HEK293 (cell line): ENCODE measurements at regions not wholly inside any gene's neighbourhood (a gene's known extent, or its start where the extent isn't known, plus 50 kb on each side); places are given as distances from the start of the nearest gene placed in this dataset.

Experiments used
- CTCF ChIA-PET: fragments of 350-600 bp; formaldehyde crosslinking; extraction: SDS; loops from one replicate; lab custom pipeline; 2021; ENCODE audit warnings: antibody characterized with exemption; lab: Yijun Ruan, JAX
- POLR2A ChIA-PET: fragments of 300-600 bp; formaldehyde crosslinking; extraction: SDS; loops from one replicate; lab custom pipeline; 2020; ENCODE audit warnings: antibody characterized with exemption, inconsistent platforms; lab: Yijun Ruan, JAX
- H3K27ac ChIP-seq: fragments of 200-500 bp; sonication (Bioruptor generic); 2 replicates; pipeline ENCODE4 v1.5.1; 2014; ENCODE audit warnings: low read depth, low read length, control low read depth, inconsistent platforms; ENCODE audit errors: extremely low read depth
- H3K36me3 ChIP-seq, 2 experiments: fragments of 200-500 bp in 1 of 2; sonication (Bioruptor generic) in 1 of 2; 1 replicate in 1 of 2; 2 replicates in 1 of 2; pipeline ENCODE4 v1.5.1; 2014 to 2017; ENCODE audit warnings: inconsistent platforms in 2 of 2, low read length in 2 of 2; ENCODE audit not compliant: control insufficient read depth in 2 of 2, insufficient read depth in 1 of 2
- H3K4me1 ChIP-seq: fragments of 200-500 bp; sonication (Bioruptor generic); 2 replicates; pipeline ENCODE4 v1.5.1; 2014; ENCODE audit warnings: mild to moderate bottlenecking, low read length, inconsistent platforms; ENCODE audit not compliant: control insufficient read depth, insufficient read depth
- H3K4me3 ChIP-seq: 2 replicates; pipeline ENCODE4 v1.5.1; 2011; ENCODE audit warnings: low read depth, mild to moderate bottlenecking, control low read depth, low read length, moderate library complexity
- H3K9me3 ChIP-seq: fragments of 200-500 bp; sonication (Bioruptor generic); 2 replicates; pipeline ENCODE4 v1.5.1; 2014; ENCODE audit warnings: low read depth, low read length, inconsistent platforms; ENCODE audit not compliant: control insufficient read depth, insufficient read depth
- FEZF1 ChIP-seq: fragments of 450-650 bp; formaldehyde crosslinking; IDR thresholded peaks from 2 replicates; pipeline ENCODE4 v1.5.1; 2016; ENCODE audit warnings: missing biosample characterization, missing genetic modification characterization
- HOXC10 ChIP-seq: sonication (generic); formaldehyde crosslinking; IDR thresholded peaks from 2 replicates; pipeline ENCODE4 v1.8.1; 2023; ENCODE audit warnings: mild to moderate bottlenecking, missing genetic modification reagents
- MZF1 ChIP-seq: fragments of 450-650 bp; formaldehyde crosslinking; IDR thresholded peaks from 2 replicates; pipeline ENCODE4 v1.5.1; 2017; ENCODE audit warnings: missing biosample characterization, missing genetic modification characterization, borderline replicate concordance
- PRDM1 ChIP-seq: fragments of 450-650 bp; formaldehyde crosslinking; IDR thresholded peaks from 2 replicates; pipeline ENCODE4; 2016; ENCODE audit warnings: missing biosample characterization, missing genetic modification characterization
- REPIN1 ChIP-seq: fragments of 450-650 bp; formaldehyde crosslinking; IDR thresholded peaks from 2 replicates; pipeline ENCODE4 v1.5.1; 2017; ENCODE audit warnings: missing biosample characterization, missing genetic modification characterization, low read depth
- SP2 ChIP-seq: fragments of 450-650 bp; formaldehyde crosslinking; IDR thresholded peaks from 2 replicates; pipeline ENCODE4 v1.5.1; 2016; ENCODE audit warnings: missing biosample characterization, missing genetic modification characterization
- SP3 ChIP-seq: fragments of 450-650 bp; formaldehyde crosslinking; IDR thresholded peaks from 2 replicates; pipeline ENCODE4 v1.5.1; 2016; ENCODE audit warnings: missing biosample characterization, missing genetic modification characterization
- SP7 ChIP-seq: fragments of 450-650 bp; formaldehyde crosslinking; IDR thresholded peaks from 2 replicates; pipeline ENCODE4 v1.5.1; 2016; ENCODE audit warnings: missing biosample characterization, missing genetic modification characterization
- ZBTB17 ChIP-seq: fragments of 450-650 bp; formaldehyde crosslinking; IDR thresholded peaks from 2 replicates; pipeline ENCODE4 v1.5.1; 2016; ENCODE audit warnings: missing biosample characterization, missing genetic modification characterization
- ZFP41 ChIP-seq: fragments of 450-650 bp; formaldehyde crosslinking; IDR thresholded peaks from 2 replicates; pipeline ENCODE4 v1.5.1; 2016; ENCODE audit warnings: missing biosample characterization, missing genetic modification characterization, borderline replicate concordance
- ZNF19 ChIP-seq: fragments of 450-650 bp; formaldehyde crosslinking; IDR thresholded peaks from 2 replicates; pipeline ENCODE4; 2016; ENCODE audit warnings: missing biosample characterization, missing genetic modification characterization, low read depth
- ZNF2 ChIP-seq: fragments of 450-650 bp; formaldehyde crosslinking; IDR thresholded peaks from 2 replicates; pipeline ENCODE4 v1.5.1; 2016; ENCODE audit warnings: missing biosample characterization, missing genetic modification characterization
- ZNF202 ChIP-seq: fragments of 450-650 bp; formaldehyde crosslinking; IDR thresholded peaks from 2 replicates; pipeline ENCODE4 v1.5.1; 2016; ENCODE audit warnings: missing biosample characterization, missing genetic modification characterization, borderline replicate concordance
- ZNF221 ChIP-seq: fragments of 450-650 bp; formaldehyde crosslinking; IDR thresholded peaks from 2 replicates; pipeline ENCODE4 v1.5.1; 2017; ENCODE audit warnings: missing biosample characterization, missing genetic modification characterization, borderline replicate concordance
- ZNF24 ChIP-seq: fragments of 450-650 bp; formaldehyde crosslinking; IDR thresholded peaks from 2 replicates; pipeline ENCODE4 v1.5.1; 2016; ENCODE audit warnings: missing biosample characterization, missing genetic modification characterization
- ZNF248 ChIP-seq: fragments of 450-650 bp; formaldehyde crosslinking; IDR thresholded peaks from 2 replicates; pipeline ENCODE4 v1.5.1; 2017; ENCODE audit warnings: missing biosample characterization, missing genetic modification characterization
- ZNF26 ChIP-seq: fragments of 450-650 bp; formaldehyde crosslinking; IDR thresholded peaks from 2 replicates; pipeline ENCODE4 v1.5.1; 2016; ENCODE audit warnings: missing biosample characterization, missing genetic modification characterization
- ZNF311 ChIP-seq: fragments of 450-650 bp; formaldehyde crosslinking; IDR thresholded peaks from 2 replicates; pipeline ENCODE4 v1.5.1; 2017; ENCODE audit warnings: missing biosample characterization, missing genetic modification characterization, borderline replicate concordance
- ZNF37A ChIP-seq: fragments of 450-650 bp; IDR thresholded peaks from 2 replicates; pipeline ENCODE4 v1.5.1; 2018; ENCODE audit warnings: missing biosample characterization, missing genetic modification characterization
- ZNF48 ChIP-seq: fragments of 450-650 bp; formaldehyde crosslinking; IDR thresholded peaks from 2 replicates; pipeline ENCODE4 v1.5.1; 2016; ENCODE audit warnings: missing biosample characterization, missing genetic modification characterization
- ZNF501 ChIP-seq: fragments of 450-650 bp; formaldehyde crosslinking; IDR thresholded peaks from 2 replicates; pipeline ENCODE4 v1.5.1; 2016; ENCODE audit warnings: missing biosample characterization, missing genetic modification characterization
- ZNF514 ChIP-seq: fragments of 450-650 bp; formaldehyde crosslinking; IDR thresholded peaks from 2 replicates; pipeline ENCODE4 v1.5.1; 2016; ENCODE audit warnings: missing biosample characterization, missing genetic modification characterization
- ZNF529 ChIP-seq: fragments of 450-650 bp; formaldehyde crosslinking; IDR thresholded peaks from 2 replicates; pipeline ENCODE4 v1.5.1; 2017; ENCODE audit warnings: missing genetic modification characterization, missing biosample characterization; ENCODE audit not compliant: insufficient replicate concordance
- ZNF555 ChIP-seq: fragments of 450-650 bp; formaldehyde crosslinking; conservative IDR thresholded peaks from 2 replicates; pipeline ENCODE4 v1.5.1; 2017; ENCODE audit warnings: missing biosample characterization, mild to moderate bottlenecking, missing genetic modification characterization, inconsistent platforms
- ZNF571 ChIP-seq: fragments of 450-650 bp; formaldehyde crosslinking; IDR thresholded peaks from 2 replicates; pipeline ENCODE4 v1.5.0; 2017; ENCODE audit warnings: missing biosample characterization, missing genetic modification characterization
- ZNF600 ChIP-seq: fragments of 450-650 bp; formaldehyde crosslinking; IDR thresholded peaks from 2 replicates; pipeline ENCODE4 v1.5.1; 2016; ENCODE audit warnings: missing biosample characterization, missing genetic modification characterization
- ZNF610 ChIP-seq: fragments of 450-650 bp; formaldehyde crosslinking; IDR thresholded peaks from 2 replicates; pipeline ENCODE4 v1.5.1; 2016; ENCODE audit warnings: missing biosample characterization, missing genetic modification characterization, borderline replicate concordance
- ZNF626 ChIP-seq: fragments of 450-650 bp; sonication (Bioruptor Pico); formaldehyde crosslinking; IDR thresholded peaks from 2 replicates; pipeline ENCODE4 v1.5.1; 2018; ENCODE audit warnings: missing biosample characterization, missing genetic modification characterization, inconsistent platforms
- ZNF692 ChIP-seq: fragments of 450-650 bp; formaldehyde crosslinking; IDR thresholded peaks from 2 replicates; pipeline ENCODE4 v1.5.1; 2016; ENCODE audit warnings: missing biosample characterization, missing genetic modification characterization
- ZNF837 ChIP-seq: fragments of 450-650 bp; formaldehyde crosslinking; IDR thresholded peaks from 2 replicates; pipeline ENCODE4 v1.5.1; 2016; ENCODE audit warnings: missing biosample characterization, missing genetic modification characterization
- ZNF843 ChIP-seq: fragments of 450-650 bp; formaldehyde crosslinking; IDR thresholded peaks from 2 replicates; pipeline ENCODE4 v1.5.1; 2016; ENCODE audit warnings: missing biosample characterization, missing genetic modification characterization
- ZSCAN4 ChIP-seq: fragments of 450-650 bp; formaldehyde crosslinking; IDR thresholded peaks from 2 replicates; pipeline ENCODE4 v1.5.1; 2017; ENCODE audit warnings: missing biosample characterization, missing genetic modification characterization

GRCh38 chr2:184314829-184315228 lies 283.5 kb upstream of the ZNF804A start:
- ChIA-PET CTCF (no interaction called here), POLR2A (no interaction called here)
- TF ChIP-seq ZNF48 (tag by site-specific recombination) (no peak), ZNF692 (tag by site-specific recombination) (no peak), ZNF610 (tag by site-specific recombination) (no peak), REPIN1 (no peak), ZNF19 (tag by site-specific recombination) (no peak), ZSCAN4 (tag by site-specific recombination) (no peak), HOXC10 (CRISPR knock-in tag) (no peak), ZNF626 (tag by site-specific recombination) (no peak), ZNF501 (no peak), ZNF571 (tag by site-specific recombination) (no peak), ZNF600 (tag by site-specific recombination) (no peak), FEZF1 (tag by site-specific recombination) (no peak), ZNF248 (tag by site-specific recombination) (no peak), ZNF221 (tag by site-specific recombination) (no peak), ZNF514 (no peak), ZNF24 (tag by site-specific recombination) (no peak), MZF1 (tag by site-specific recombination) (no peak), ZNF311 (no peak), ZNF37A (tag by site-specific recombination) (no peak), ZNF555 (tag by site-specific recombination) (no peak)

GRCh38 chr2:184316921-184317320 lies 281.4 kb upstream of the ZNF804A start:
- H3K27ac ChIP-seq, result no peak overlapping the region
- TF ChIP-seq ZFP41 (tag by site-specific recombination) (no peak), SP2 (tag by site-specific recombination) (no peak), ZNF202 (tag by site-specific recombination) (no peak), SP7 (no peak), SP3 (tag by site-specific recombination) (no peak), ZNF529 (tag by site-specific recombination) (no peak), ZNF837 (tag by site-specific recombination) (no peak), ZBTB17 (no peak), ZNF2 (tag by site-specific recombination) (no peak), PRDM1 (tag by site-specific recombination) (no peak), ZNF843 (tag by site-specific recombination) (no peak), ZNF26 (tag by site-specific recombination) (no peak)
- no peaks in the 10 kb centered on the region for H3K36me3 ChIP-seq
- ChIA-PET POLR2A (no interaction called here), CTCF (no interaction called here)
- no peaks in the 10 kb centered on the region for H3K4me1 ChIP-seq
- no peaks in the 10 kb centered on the region for H3K9me3 ChIP-seq
- no peak overlapping the region for H3K4me3 ChIP-seq

More at GRCh38 chr2:184314829-184315228, 283.5 kb upstream of the ZNF804A start:
- no peaks in the 10 kb centered on the region for H3K4me1 ChIP-seq
- no peaks in the 10 kb centered on the region for H3K9me3 ChIP-seq
- no peak overlapping the region for H3K4me3 ChIP-seq
- no peak overlapping the region for H3K27ac ChIP-seq
- H3K36me3 ChIP-seq, result no peaks in the 10 kb centered on the region
